B cell (primary cell): ENCODE measurements at regions not wholly inside any gene's neighbourhood (a gene's known extent, or its start where the extent isn't known, plus 50 kb on each side); places are given as distances from the start of the nearest gene placed in this dataset.

ENCODE experiments used
- ATAC-seq: fragments of 200-7000 bp; cut with Tn5 transposase; one replicate; pipeline ENCODE4 v1.10.0; 2021; ENCODE audit warnings: low read depth, mild to moderate bottlenecking, moderate number of reproducible peaks, moderate library complexity
- CTCF ChIA-PET: fragments of 350-600 bp; sonication (Branson Sonifier 250); formaldehyde crosslinking; loops from one replicate; lab custom pipeline; 2021; ENCODE audit warnings: antibody characterized with exemption, inconsistent platforms; lab: Charles Lee
- POLR2A ChIA-PET: fragments of 350-600 bp; sonication (Branson Sonifier 250); formaldehyde crosslinking; loops from one replicate; lab custom pipeline; 2021; ENCODE audit warnings: antibody characterized with exemption; lab: Charles Lee
- DNase-seq: peaks from one replicate; pipeline ENCODE4 v3.0.0; 2013
- H2AFZ ChIP-seq: 2 replicates; pipeline ENCODE4 v1.6.1; 2012; ENCODE audit warnings: mild to moderate bottlenecking, low read depth, low read length; ENCODE audit not compliant: insufficient read depth, poor library complexity, severe bottlenecking
- H3K27ac ChIP-seq, 2 donors: 1 replicate in 1 of 2; 2 replicates in 1 of 2; pipeline ENCODE4 v1.5.1; 2012 to 2013; ENCODE audit warnings: low read length in 2 of 2, mild to moderate bottlenecking in 2 of 2, moderate library complexity in 1 of 2
- H3K27me3 ChIP-seq, 4 experiments: fragments of 200-600 bp in 1 of 4; sonication (generic) in 1 of 4; replicated peaks in 1 of 4; 1 replicate in 2 of 4; 2 replicates in 2 of 4; pipeline versions ENCODE4 v1.6.1 to v1.7.0; 2013 to 2016; ENCODE audit warnings: low read length in 3 of 4, mild to moderate bottlenecking in 2 of 4, mixed read lengths in 1 of 4, moderate library complexity in 1 of 4; ENCODE audit not compliant: insufficient read depth in 4 of 4, control insufficient read depth in 3 of 4; ENCODE audit errors: control extremely low read depth in 1 of 4
- H3K36me3 ChIP-seq, 2 experiments: replicated peaks in 1 of 2; 1 replicate in 1 of 2; 2 replicates in 1 of 2; pipeline versions ENCODE4 v1.6.1 to v1.7.1; 2013; ENCODE audit warnings: low read length in 1 of 2; ENCODE audit not compliant: insufficient read depth in 2 of 2, control insufficient read depth in 1 of 2; ENCODE audit errors: control extremely low read depth in 1 of 2, extremely low read depth in 1 of 2
- H3K4me1 ChIP-seq, 2 donors: fragments of 200-600 bp in 1 of 2; sonication (generic) in 1 of 2; 1 replicate in 1 of 2; 2 replicates in 1 of 2; pipeline versions ENCODE4 v1.5.1 to v1.6.1; 2013 to 2017; ENCODE audit warnings: low read length in 2 of 2; ENCODE audit not compliant: control insufficient read depth in 2 of 2, insufficient read depth in 2 of 2
- H3K4me2 ChIP-seq: replicated peaks from 2 replicates; pipeline ENCODE3; 2012; ENCODE audit warnings: mild to moderate bottlenecking, low read depth, low read length; ENCODE audit not compliant: poor library complexity, severe bottlenecking
- H3K4me3 ChIP-seq, 5 experiments: fragments of 200-600 bp in 1 of 5; sonication (generic) in 1 of 5; 1 replicate in 3 of 5; 2 replicates in 2 of 5; pipeline versions ENCODE4 v1.5.1 to v1.7.0; 2011 to 2016; ENCODE audit warnings: low read length in 4 of 5, mild to moderate bottlenecking in 4 of 5, low read depth in 2 of 5, control low read depth in 1 of 5, moderate library complexity in 1 of 5; ENCODE audit not compliant: insufficient read depth in 1 of 5; ENCODE audit errors: control extremely low read depth in 1 of 5, extremely low read depth in 1 of 5
- H3K79me2 ChIP-seq: fragments of 200-600 bp; sonication (generic); one replicate; pipeline ENCODE4 v1.6.0; 2016; ENCODE audit warnings: low read length; ENCODE audit not compliant: control insufficient read depth, insufficient read depth
- H3K9ac ChIP-seq: fragments of 200-600 bp; sonication (generic); 2 replicates; pipeline ENCODE4 v1.6.1; 2017; ENCODE audit warnings: mild to moderate bottlenecking, low read length, moderate library complexity
- H3K9me3 ChIP-seq, 3 donors: one replicate each; pipeline versions ENCODE4 v1.6.1 to v1.7.1; 2013; ENCODE audit warnings: low read length in 2 of 3; ENCODE audit not compliant: control insufficient read depth in 2 of 3, insufficient read depth in 1 of 3; ENCODE audit errors: control extremely low read depth in 1 of 3
- H4K20me1 ChIP-seq: 2 replicates; pipeline ENCODE4 v1.6.0; 2012; ENCODE audit warnings: mild to moderate bottlenecking, low read length; ENCODE audit not compliant: insufficient read depth, control insufficient read depth, poor library complexity, severe bottlenecking
- H3K27ac Mint-ChIP-seq: one replicate; pipeline ENCODE4 v1.8.0; 2021; ENCODE audit warnings: mixed read lengths
- H3K27me3 Mint-ChIP-seq: one replicate; pipeline ENCODE4 v1.8.0; 2021; ENCODE audit warnings: mixed read lengths
- H3K4me1 Mint-ChIP-seq: one replicate; pipeline ENCODE4 v1.8.0; 2021; ENCODE audit warnings: mixed read lengths
- H3K4me3 Mint-ChIP-seq: one replicate; pipeline ENCODE4 v1.8.0; 2021; ENCODE audit warnings: mixed read lengths
- H3K9me3 Mint-ChIP-seq: one replicate; pipeline ENCODE4 v1.8.0; 2022; ENCODE audit warnings: mixed read lengths; ENCODE audit not compliant: insufficient read depth
- EZH2 ChIP-seq: IDR thresholded peaks from 2 replicates; pipeline ENCODE4 v1.6.1; 2012; ENCODE audit warnings: borderline replicate concordance, low read depth, mild to moderate bottlenecking, moderate library complexity, low read length; ENCODE audit not compliant: insufficient read depth, poor library complexity, severe bottlenecking
- WGBS: methylation state at CpG from one replicate; pipeline ENCODE4 v1.1.5; 2013; ENCODE audit warnings: missing lambda C conversion rate; ENCODE audit not compliant: insufficient coverage; 5-methylcytosine and 5-hydroxymethylcytosine counted together
- intact Hi-C: fragments of 100-400 bp; cut with micrococcal nuclease; formaldehyde crosslinking; loops from one replicate; pipeline ENCODE4 v1.10.0; 2022
- TF ChIP-seq, protein P1 (sequence below): fragments of 200-600 bp; IDR thresholded peaks from one replicate; pipeline ENCODE4 v1.8.0; 2022; ENCODE audit warnings: antibody characterized with exemption, mild to moderate bottlenecking

DNA sequence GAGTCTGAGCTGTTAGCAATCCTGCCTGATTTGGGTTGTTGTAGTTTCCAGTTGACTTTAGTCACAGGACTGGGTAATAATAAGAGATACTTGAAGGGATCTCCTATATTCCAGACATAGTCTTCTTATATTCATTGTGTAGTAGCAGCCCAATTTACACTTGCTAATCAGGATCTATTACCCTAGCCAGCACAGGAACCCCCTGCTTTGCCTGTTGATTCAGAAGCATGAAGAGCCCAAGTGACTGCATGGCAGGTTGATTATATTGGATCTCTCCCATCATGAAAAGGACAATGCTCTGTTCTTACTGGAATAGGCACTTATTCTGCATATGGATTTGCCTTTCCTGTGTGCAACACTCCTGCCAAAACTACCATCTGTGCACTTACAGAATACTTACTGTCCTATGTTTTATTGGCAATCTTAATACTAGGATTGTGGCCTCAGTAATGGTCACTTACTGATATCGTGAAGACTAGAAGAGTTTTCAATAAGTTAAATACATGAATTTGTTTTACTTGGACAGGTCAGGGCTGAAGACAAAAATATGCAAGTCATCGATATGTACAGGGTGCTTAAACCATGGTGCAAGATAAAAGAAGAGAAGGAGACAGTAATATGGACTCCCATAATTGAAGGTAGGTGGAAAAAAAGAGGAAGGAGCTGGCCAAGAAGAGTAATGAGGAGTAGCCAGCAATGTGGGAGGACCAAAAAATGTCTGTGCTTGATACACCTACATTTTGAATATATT is 304.1 kb downstream of the MCTP2 start:
- no peaks in the 10 kb centered on the region for H3K79me2 ChIP-seq
- H3K27ac Mint-ChIP-seq: no peak overlapping the region
- H3K9ac ChIP-seq: no peak overlapping the region
- intact Hi-C loops: no loop called here
- no peak overlapping the region for H3K4me2 ChIP-seq
- no peaks in the 10 kb centered on the region for H4K20me1 ChIP-seq
- no peak overlapping the region for H3K4me3 Mint-ChIP-seq
- peaks cover 2% of the 10 kb centered on the region for H3K9me3 Mint-ChIP-seq
- no peak overlapping the region for H2AFZ ChIP-seq
- H3K36me3 ChIP-seq: no peaks in the 10 kb centered on the region
- ATAC-seq: no peak
- H3K27ac ChIP-seq: no peak overlapping the region
- ChIA-PET CTCF (no interaction called here), POLR2A (no interaction called here)
- peaks cover 0 to 8% (median 2%) of the 10 kb centered on the region in 4 experiments for H3K27me3 ChIP-seq
- no peak for DNase-seq
- peaks cover 26% of the 10 kb centered on the region for H3K27me3 Mint-ChIP-seq
- no peaks in the 10 kb centered on the region for H3K4me1 Mint-ChIP-seq
- no peak overlapping the region for H3K4me3 ChIP-seq
- TF ChIP-seq EZH2: no peak
- TF ChIP-seq, protein P1, sequence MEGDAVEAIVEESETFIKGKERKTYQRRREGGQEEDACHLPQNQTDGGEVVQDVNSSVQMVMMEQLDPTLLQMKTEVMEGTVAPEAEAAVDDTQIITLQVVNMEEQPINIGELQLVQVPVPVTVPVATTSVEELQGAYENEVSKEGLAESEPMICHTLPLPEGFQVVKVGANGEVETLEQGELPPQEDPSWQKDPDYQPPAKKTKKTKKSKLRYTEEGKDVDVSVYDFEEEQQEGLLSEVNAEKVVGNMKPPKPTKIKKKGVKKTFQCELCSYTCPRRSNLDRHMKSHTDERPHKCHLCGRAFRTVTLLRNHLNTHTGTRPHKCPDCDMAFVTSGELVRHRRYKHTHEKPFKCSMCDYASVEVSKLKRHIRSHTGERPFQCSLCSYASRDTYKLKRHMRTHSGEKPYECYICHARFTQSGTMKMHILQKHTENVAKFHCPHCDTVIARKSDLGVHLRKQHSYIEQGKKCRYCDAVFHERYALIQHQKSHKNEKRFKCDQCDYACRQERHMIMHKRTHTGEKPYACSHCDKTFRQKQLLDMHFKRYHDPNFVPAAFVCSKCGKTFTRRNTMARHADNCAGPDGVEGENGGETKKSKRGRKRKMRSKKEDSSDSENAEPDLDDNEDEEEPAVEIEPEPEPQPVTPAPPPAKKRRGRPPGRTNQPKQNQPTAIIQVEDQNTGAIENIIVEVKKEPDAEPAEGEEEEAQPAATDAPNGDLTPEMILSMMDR: no peak
- WGBS: 88% methylated on average over 1 of the region's 2 CpGs
- H3K4me1 ChIP-seq: no peaks in the 10 kb centered on the region
- no peaks in the 10 kb centered on the region for H3K9me3 ChIP-seq

GRCh38 chr15:94536549-94536948 is 305.2 kb downstream of the MCTP2 start:
- no peak overlapping the region for H3K4me3 ChIP-seq
- H4K20me1 ChIP-seq: no peaks in the 10 kb centered on the region
- Mint-ChIP-seq H3K4me1 (no peaks in the 10 kb centered on the region), H3K27ac (no peak overlapping the region), H3K4me3 (no peak overlapping the region), H3K9me3 (peaks cover 2% of the 10 kb centered on the region), H3K27me3 (peaks cover 25% of the 10 kb centered on the region)
- no peak overlapping the region for H3K4me2 ChIP-seq
- ChIA-PET POLR2A (no interaction called here), CTCF (no interaction called here)
- no peak for TF ChIP-seq EZH2
- TF ChIP-seq, protein P1: no peak
- no peak overlapping the region for H3K9ac ChIP-seq
- DNase-seq (no peak), ATAC-seq (no peak)
- H3K36me3 ChIP-seq: no peaks in the 10 kb centered on the region
- H3K27me3 ChIP-seq: peaks cover 0 to 4% (median 2%) of the 10 kb centered on the region in 4 experiments
- 60% methylated on average over 3 of the region's 3 CpGs for WGBS
- H3K79me2 ChIP-seq: no peaks in the 10 kb centered on the region
- intact Hi-C loops: no loop called here
- no peaks in the 10 kb centered on the region for H3K4me1 ChIP-seq
- H2AFZ ChIP-seq: no peak overlapping the region
- H3K27ac ChIP-seq: no peak overlapping the region
- no peaks in the 10 kb centered on the region for H3K9me3 ChIP-seq
